ENCODE measurements at regions not wholly inside any gene's neighbourhood (a gene's known extent, or its start where the extent isn't known, plus 50 kb on each side); places are given as distances from the start of the nearest gene placed in this dataset.

- Histone ChIP-seq H3K4me1 (ENCODE audit: control insufficient read depth in 2 of 2, insufficient read depth in 2 of 2, low read length in 1 of 2) (no peaks in the 10 kb centered on the region), H3K36me3 (ENCODE audit: control insufficient read depth in 2 of 2, insufficient read depth in 2 of 2, low read length in 1 of 2) (no peaks in the 10 kb centered on the region), H3K27ac (ENCODE audit: low read depth in 2 of 2, low read length in 1 of 2) (no peak overlapping the region), H3K4me3 (ENCODE audit: low read depth in 1 of 2, low read length in 2 of 2) (no peak overlapping the region), H3K9me3 (ENCODE audit: control insufficient read depth in 2 of 2, insufficient read depth in 1 of 2, low read depth in 1 of 2, low read length in 1 of 2) (no peaks in the 10 kb centered on the region), H3K27me3 (ENCODE audit: control insufficient read depth in 1 of 2, insufficient read depth in 2 of 2, low read length in 2 of 2) (no peaks in the 10 kb centered on the region)
- 82 to 84% methylated on average over 2 of the region's 2 CpGs for WGBS, 2 donors
Measured at GRCh38 chr20:55580475-55580874, 424.8 kb downstream of the CBLN4 start.

GRCh38 chr20:55579802-55580201 lies 425.5 kb downstream of the CBLN4 start:
- Histone ChIP-seq H3K36me3 (ENCODE audit: control insufficient read depth in 2 of 2, insufficient read depth in 2 of 2, low read length in 1 of 2) (no peaks in the 10 kb centered on the region), H3K9me3 (ENCODE audit: control insufficient read depth in 2 of 2, insufficient read depth in 1 of 2, low read depth in 1 of 2, low read length in 1 of 2) (no peaks in the 10 kb centered on the region), H3K27ac (ENCODE audit: low read depth in 2 of 2, low read length in 1 of 2) (no peak overlapping the region), H3K4me1 (ENCODE audit: control insufficient read depth in 2 of 2, insufficient read depth in 2 of 2, low read length in 1 of 2) (no peaks in the 10 kb centered on the region), H3K27me3 (ENCODE audit: control insufficient read depth in 1 of 2, insufficient read depth in 2 of 2, low read length in 2 of 2) (no peaks in the 10 kb centered on the region), H3K4me3 (ENCODE audit: low read depth in 1 of 2, low read length in 2 of 2) (no peak overlapping the region)
- 54 to 64% methylated on average over 2 of the region's 2 CpGs for WGBS, 2 donors

GRCh38 chr20:55576981-55577380 lies 428.3 kb downstream of the CBLN4 start:
- Histone ChIP-seq H3K27me3 (ENCODE audit: control insufficient read depth in 1 of 2, insufficient read depth in 2 of 2, low read length in 2 of 2) (no peaks in the 10 kb centered on the region), H3K4me3 (ENCODE audit: low read depth in 1 of 2, low read length in 2 of 2) (no peak overlapping the region), H3K36me3 (ENCODE audit: control insufficient read depth in 2 of 2, insufficient read depth in 2 of 2, low read length in 1 of 2) (no peaks in the 10 kb centered on the region), H3K9me3 (ENCODE audit: control insufficient read depth in 2 of 2, insufficient read depth in 1 of 2, low read depth in 1 of 2, low read length in 1 of 2) (no peaks in the 10 kb centered on the region), H3K27ac (ENCODE audit: low read depth in 2 of 2, low read length in 1 of 2) (no peak overlapping the region), H3K4me1 (ENCODE audit: control insufficient read depth in 2 of 2, insufficient read depth in 2 of 2, low read length in 1 of 2) (no peaks in the 10 kb centered on the region)
- 48 to 66% methylated on average over 1 of the region's 1 CpG for WGBS, 2 donors

DNA sequence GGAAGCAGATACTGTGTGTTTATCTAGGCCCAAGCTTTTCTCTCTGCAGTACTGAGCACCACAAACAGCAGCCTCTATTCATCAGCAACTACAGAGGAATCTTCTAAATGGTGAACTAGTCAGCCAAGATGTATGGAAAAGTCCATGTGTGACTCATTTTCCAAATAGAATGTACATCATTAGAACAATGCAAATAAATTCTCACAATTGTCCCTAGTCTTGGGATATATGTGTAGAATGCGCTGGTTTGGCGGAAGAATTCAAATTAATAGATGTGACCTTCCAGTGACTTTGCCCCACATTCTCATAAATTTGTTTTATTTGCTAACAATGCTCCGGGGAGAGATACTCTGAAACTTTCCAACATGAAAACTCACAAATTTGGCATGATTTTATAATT lies 436.2 kb downstream of the CBLN4 start:
- no peak overlapping the region for H3K27ac ChIP-seq (ENCODE audit: low read depth in 2 of 2, low read length in 1 of 2)
- no peaks in the 10 kb centered on the region for H3K4me1 ChIP-seq (ENCODE audit: control insufficient read depth in 2 of 2, insufficient read depth in 2 of 2, low read length in 1 of 2)
- H3K9me3 ChIP-seq (ENCODE audit: control insufficient read depth in 2 of 2, insufficient read depth in 1 of 2, low read depth in 1 of 2, low read length in 1 of 2), result no peaks in the 10 kb centered on the region
- H3K4me3 ChIP-seq (ENCODE audit: low read depth in 1 of 2, low read length in 2 of 2), result no peak overlapping the region
- WGBS, 2 donors, result 73 to 74% methylated on average over 3 of the region's 3 CpGs
- H3K36me3 ChIP-seq (ENCODE audit: control insufficient read depth in 2 of 2, insufficient read depth in 2 of 2, low read length in 1 of 2), result no peaks in the 10 kb centered on the region
- H3K27me3 ChIP-seq (ENCODE audit: control insufficient read depth in 1 of 2, insufficient read depth in 2 of 2, low read length in 2 of 2), result no peaks in the 10 kb centered on the region

DNA sequence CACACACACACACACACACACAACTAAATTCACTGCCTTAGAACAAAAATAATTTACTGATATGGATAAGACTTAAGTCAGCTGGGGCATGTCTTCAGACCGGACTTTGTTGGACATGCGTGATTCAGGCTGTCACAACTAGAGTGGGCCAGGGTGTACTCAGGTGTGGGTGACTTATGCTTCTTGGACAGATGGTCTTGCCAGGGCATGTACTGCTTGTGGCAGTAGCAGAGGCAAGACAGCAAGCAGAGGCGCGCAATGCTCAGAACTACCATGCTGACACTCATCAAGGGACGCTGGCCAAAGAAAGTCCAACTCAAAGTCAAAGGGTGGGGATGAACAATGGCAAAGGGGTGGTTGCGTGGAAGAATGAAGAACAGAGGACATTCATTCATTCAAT lies 437.5 kb downstream of the CBLN4 start:
- H3K27ac ChIP-seq (ENCODE audit: low read depth in 2 of 2, low read length in 1 of 2), result no peak overlapping the region
- H3K4me1 ChIP-seq (ENCODE audit: control insufficient read depth in 2 of 2, insufficient read depth in 2 of 2, low read length in 1 of 2), result no peaks in the 10 kb centered on the region
- 57 to 66% methylated on average over 6 of the region's 6 CpGs for WGBS, 2 donors
- H3K36me3 ChIP-seq (ENCODE audit: control insufficient read depth in 2 of 2, insufficient read depth in 2 of 2, low read length in 1 of 2), result no peaks in the 10 kb centered on the region
- H3K27me3 ChIP-seq (ENCODE audit: control insufficient read depth in 1 of 2, insufficient read depth in 2 of 2, low read length in 2 of 2), result no peaks in the 10 kb centered on the region
- H3K9me3 ChIP-seq (ENCODE audit: control insufficient read depth in 2 of 2, insufficient read depth in 1 of 2, low read depth in 1 of 2, low read length in 1 of 2), result no peaks in the 10 kb centered on the region
- H3K4me3 ChIP-seq (ENCODE audit: low read depth in 1 of 2, low read length in 2 of 2), result no peak overlapping the region

GRCh38 chr20:55565096-55565773 lies 440.1 kb downstream of the CBLN4 start:
- WGBS, 2 donors, result 57 to 59% methylated on average over 5 of the region's 5 CpGs
- Histone ChIP-seq H3K4me1 (ENCODE audit: control insufficient read depth in 2 of 2, insufficient read depth in 2 of 2, low read length in 1 of 2) (no peaks in the 10 kb centered on the region), H3K9me3 (ENCODE audit: control insufficient read depth in 2 of 2, insufficient read depth in 1 of 2, low read depth in 1 of 2, low read length in 1 of 2) (no peaks in the 10 kb centered on the region), H3K36me3 (ENCODE audit: control insufficient read depth in 2 of 2, insufficient read depth in 2 of 2, low read length in 1 of 2) (no peaks in the 10 kb centered on the region), H3K4me3 (ENCODE audit: low read depth in 1 of 2, low read length in 2 of 2) (no peak overlapping the region), H3K27me3 (ENCODE audit: control insufficient read depth in 1 of 2, insufficient read depth in 2 of 2, low read length in 2 of 2) (no peaks in the 10 kb centered on the region), H3K27ac (ENCODE audit: low read depth in 2 of 2, low read length in 1 of 2) (no peak overlapping the region)

DNA sequence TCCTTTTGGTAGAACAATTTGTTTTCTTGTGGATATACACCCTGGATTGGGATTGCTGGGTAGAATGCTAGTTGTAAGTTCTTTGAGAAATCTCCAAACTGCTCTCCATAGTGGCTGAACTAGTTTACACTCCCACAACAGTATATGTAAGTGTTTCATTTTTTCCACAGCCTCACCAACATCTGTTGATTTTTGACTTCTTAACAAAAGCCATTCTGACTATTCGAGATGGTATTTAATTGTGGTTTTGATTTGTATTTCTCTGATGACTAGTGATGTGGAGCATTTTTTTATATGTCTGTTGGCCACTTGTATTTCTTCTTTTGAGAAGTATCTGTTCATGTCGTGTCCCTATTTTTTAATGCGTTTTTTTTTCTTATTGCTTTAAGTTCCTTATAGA lies 444.1 kb downstream of the CBLN4 start:
- no peaks in the 10 kb centered on the region for H3K9me3 ChIP-seq (ENCODE audit: control insufficient read depth in 2 of 2, insufficient read depth in 1 of 2, low read depth in 1 of 2, low read length in 1 of 2)
- no peaks in the 10 kb centered on the region for H3K4me1 ChIP-seq (ENCODE audit: control insufficient read depth in 2 of 2, insufficient read depth in 2 of 2, low read length in 1 of 2)
- WGBS, 2 donors, result 69 to 81% methylated on average over 3 of the region's 3 CpGs
- H3K4me3 ChIP-seq (ENCODE audit: low read depth in 1 of 2, low read length in 2 of 2), result no peak overlapping the region
- no peaks in the 10 kb centered on the region for H3K27me3 ChIP-seq (ENCODE audit: control insufficient read depth in 1 of 2, insufficient read depth in 2 of 2, low read length in 2 of 2)
- H3K36me3 ChIP-seq (ENCODE audit: control insufficient read depth in 2 of 2, insufficient read depth in 2 of 2, low read length in 1 of 2), result no peaks in the 10 kb centered on the region
- H3K27ac ChIP-seq (ENCODE audit: low read depth in 2 of 2, low read length in 1 of 2), result no peak overlapping the region

- Histone ChIP-seq H3K4me1 (ENCODE audit: control insufficient read depth in 2 of 2, insufficient read depth in 2 of 2, low read length in 1 of 2) (no peaks in the 10 kb centered on the region), H3K27ac (ENCODE audit: low read depth in 2 of 2, low read length in 1 of 2) (no peak overlapping the region), H3K27me3 (ENCODE audit: control insufficient read depth in 1 of 2, insufficient read depth in 2 of 2, low read length in 2 of 2) (no peaks in the 10 kb centered on the region), H3K36me3 (ENCODE audit: control insufficient read depth in 2 of 2, insufficient read depth in 2 of 2, low read length in 1 of 2) (no peaks in the 10 kb centered on the region), H3K9me3 (ENCODE audit: control insufficient read depth in 2 of 2, insufficient read depth in 1 of 2, low read depth in 1 of 2, low read length in 1 of 2) (no peaks in the 10 kb centered on the region), H3K4me3 (ENCODE audit: low read depth in 1 of 2, low read length in 2 of 2) (no peak overlapping the region)
- 67 to 72% methylated on average over 2 of the region's 2 CpGs for WGBS, 2 donors
Measured at GRCh38 chr20:55557191-55557590, 448.1 kb downstream of the CBLN4 start.

- no peaks in the 10 kb centered on the region for H3K27me3 ChIP-seq (ENCODE audit: control insufficient read depth in 1 of 2, insufficient read depth in 2 of 2, low read length in 2 of 2)
- H3K9me3 ChIP-seq (ENCODE audit: control insufficient read depth in 2 of 2, insufficient read depth in 1 of 2, low read depth in 1 of 2, low read length in 1 of 2), result no peaks in the 10 kb centered on the region
- no peaks in the 10 kb centered on the region for H3K4me1 ChIP-seq (ENCODE audit: control insufficient read depth in 2 of 2, insufficient read depth in 2 of 2, low read length in 1 of 2)
- no peak overlapping the region for H3K27ac ChIP-seq (ENCODE audit: low read depth in 2 of 2, low read length in 1 of 2)
- no peaks in the 10 kb centered on the region for H3K36me3 ChIP-seq (ENCODE audit: control insufficient read depth in 2 of 2, insufficient read depth in 2 of 2, low read length in 1 of 2)
- 67 to 69% methylated on average over 5 of the region's 5 CpGs for WGBS, 2 donors
- no peak overlapping the region for H3K4me3 ChIP-seq (ENCODE audit: low read depth in 1 of 2, low read length in 2 of 2)
Measured at GRCh38 chr20:55555075-55555650, 450.2 kb downstream of the CBLN4 start.

DNA sequence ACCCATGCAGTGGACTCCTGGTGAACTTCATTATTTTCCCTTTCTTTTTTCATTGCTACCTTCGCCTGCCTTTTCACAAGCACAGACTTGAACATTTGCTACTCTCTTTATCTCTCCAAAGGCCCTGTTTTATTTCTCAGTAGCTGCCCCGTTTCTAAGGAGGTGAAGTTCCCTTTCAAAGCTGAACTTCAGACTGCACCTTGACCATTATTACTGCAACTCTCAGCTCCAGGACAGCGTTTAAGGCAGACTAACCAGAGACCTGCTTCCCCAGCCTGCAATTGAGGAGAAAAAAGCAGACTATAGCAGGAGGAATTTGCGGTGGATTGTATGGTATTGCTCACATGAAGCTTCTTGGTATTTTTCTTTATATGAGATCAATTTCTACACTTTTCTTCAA lies 460.7 kb downstream of the CBLN4 start:
- H3K9me3 ChIP-seq (ENCODE audit: control insufficient read depth in 2 of 2, insufficient read depth in 1 of 2, low read depth in 1 of 2, low read length in 1 of 2), result no peaks in the 10 kb centered on the region
- no peaks in the 10 kb centered on the region for H3K36me3 ChIP-seq (ENCODE audit: control insufficient read depth in 2 of 2, insufficient read depth in 2 of 2, low read length in 1 of 2)
- no peaks in the 10 kb centered on the region for H3K27me3 ChIP-seq (ENCODE audit: control insufficient read depth in 1 of 2, insufficient read depth in 2 of 2, low read length in 2 of 2)
- 53 to 58% methylated on average over 4 of the region's 4 CpGs for WGBS, 2 donors
- no peak overlapping the region for H3K4me3 ChIP-seq (ENCODE audit: low read depth in 1 of 2, low read length in 2 of 2)
- no peaks in the 10 kb centered on the region for H3K4me1 ChIP-seq (ENCODE audit: control insufficient read depth in 2 of 2, insufficient read depth in 2 of 2, low read length in 1 of 2)
- H3K27ac ChIP-seq (ENCODE audit: low read depth in 2 of 2, low read length in 1 of 2), result no peak overlapping the region
